H1 (cell line): ENCODE measurements at regions not wholly inside any gene's neighbourhood (a gene's known extent, or its start where the extent isn't known, plus 50 kb on each side); places are given as distances from the start of the nearest gene placed in this dataset.

ENCODE experiments used
- BRCA1 ChIP-seq: IDR thresholded peaks from 2 replicates; pipeline ENCODE4 v1.6.1; 2012; ENCODE audit warnings: low read depth, low read length, improper control_type of control experiment
- CTCF ChIP-seq, 3 experiments: IDR thresholded peaks; 1 replicate in 2 of 3; 2 replicates in 1 of 3; pipeline versions ENCODE4 v1.5.1 to v1.6.1; 2011; ENCODE audit warnings: low read length in 3 of 3, mild to moderate bottlenecking in 3 of 3, inconsistent platforms in 2 of 3, low read depth in 1 of 3, moderate library complexity in 1 of 3; ENCODE audit not compliant: insufficient read depth in 1 of 3; ENCODE audit errors: control extremely low read depth in 1 of 3
- EZH2 ChIP-seq: fragments of 200-600 bp; sonication (generic); IDR thresholded peaks from 2 replicates; pipeline ENCODE4 v1.7.1; 2012; ENCODE audit warnings: low read depth, mild to moderate bottlenecking, moderate library complexity, low read length, inconsistent platforms; ENCODE audit not compliant: severe bottlenecking
- SP1 ChIP-seq: IDR thresholded peaks from 2 replicates; pipeline ENCODE4 v1.6.1; 2011; ENCODE audit warnings: low read depth, low read length

- TF ChIP-seq EZH2 = no peak
- TF ChIP-seq SP1 = no peak
- TF ChIP-seq BRCA1 = no peak
- TF ChIP-seq CTCF (IDR thresholded peaks at IDR 0.05; ENCODE audit: control extremely low read depth in 1 of 3, insufficient read depth in 1 of 3, low read depth in 1 of 3, low read length in 3 of 3) = no peak
Measured at GRCh38 chr18:22485808-22486244, 68.1 kb upstream of the CTAGE1 start.
